ENCODE measurements at regions not wholly inside any gene's neighbourhood (a gene's known extent, or its start where the extent isn't known, plus 50 kb on each side); places are given as distances from the start of the nearest gene placed in this dataset.

DNA sequence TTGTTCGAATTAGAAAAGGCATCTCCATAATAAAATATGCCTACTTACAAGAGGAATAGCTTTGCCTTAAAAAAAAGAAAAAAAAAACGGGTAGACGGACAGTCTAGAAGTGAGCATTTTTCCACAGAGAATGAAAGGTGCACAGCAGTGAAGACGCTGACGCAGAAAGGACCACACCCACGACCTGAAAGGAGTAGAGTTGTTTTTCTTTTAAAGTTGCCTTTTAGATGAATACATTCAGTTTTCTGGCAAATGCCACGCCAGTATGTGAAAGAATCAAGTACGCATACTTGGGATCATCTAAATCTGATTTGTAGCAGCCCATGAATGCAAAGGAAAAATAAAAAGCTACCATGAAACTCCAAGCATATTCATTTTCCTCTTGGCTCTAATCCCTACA is 809.2 kb upstream of the SOX11 start:
- no peak for DNase-seq
- in situ Hi-C loops (cut with MboI): no loop called here
- H3F3A ChIP-seq (ENCODE audit: insufficient read depth): no peaks in the 10 kb centered on the region
- no peak overlapping the region for H3K27ac ChIP-seq
- no peaks in the 10 kb centered on the region for H4K20me1 ChIP-seq (ENCODE audit: insufficient read depth)
- no peak overlapping the region for H3K9ac ChIP-seq
- no peaks in the 10 kb centered on the region for H3K9me2 ChIP-seq (ENCODE audit: insufficient read depth)
- no peak for TF ChIP-seq EZH2 (IDR thresholded peaks at IDR 0.05; ENCODE audit: insufficient read depth, poor library complexity, severe bottlenecking)
- TF ChIP-seq EZH2phosphoT487 (IDR thresholded peaks at IDR 0.05; ENCODE audit: insufficient read depth, low read depth): no peak
- H3K4me3 ChIP-seq: no peak overlapping the region
- H3K4me1 ChIP-seq (ENCODE audit: insufficient read depth): no peaks in the 10 kb centered on the region
- H3K79me2 ChIP-seq (ENCODE audit: insufficient read depth): no peaks in the 10 kb centered on the region
- H3K4me2 ChIP-seq (ENCODE audit: unreplicated experiment): no peak overlapping the region
- no peak overlapping the region for H2AFZ ChIP-seq
- whole genome bisulfite sequencing, 2 experiments (ENCODE audit: low coverage in 1 of 2, low lambda C conversion rate in 2 of 2, missing lambda C conversion rate in 2 of 2): 45 to 49% methylated on average over 8 of the region's 8 CpGs
- H3K27me3 ChIP-seq (replicated peaks; ENCODE audit: insufficient read depth): no peaks in the 10 kb centered on the region
- no peaks in the 10 kb centered on the region for H3K9me3 ChIP-seq (ENCODE audit: low read depth)
- no peaks in the 10 kb centered on the region for H3K36me3 ChIP-seq (ENCODE audit: low read depth)

GRCh38 chr2:4883375-4883774 is 808.8 kb upstream of the SOX11 start:
- no peaks in the 10 kb centered on the region for H3F3A ChIP-seq (ENCODE audit: insufficient read depth)
- no peaks in the 10 kb centered on the region for H3K79me2 ChIP-seq (ENCODE audit: insufficient read depth)
- no peak overlapping the region for H3K27ac ChIP-seq
- no peak overlapping the region for H3K4me3 ChIP-seq
- no peaks in the 10 kb centered on the region for H3K36me3 ChIP-seq (ENCODE audit: low read depth)
- H3K4me1 ChIP-seq (ENCODE audit: insufficient read depth): no peaks in the 10 kb centered on the region
- H2AFZ ChIP-seq: no peak overlapping the region
- no peaks in the 10 kb centered on the region for H3K9me2 ChIP-seq (ENCODE audit: insufficient read depth)
- H4K20me1 ChIP-seq (ENCODE audit: insufficient read depth): no peaks in the 10 kb centered on the region
- no peak for TF ChIP-seq EZH2phosphoT487 (IDR thresholded peaks at IDR 0.05; ENCODE audit: insufficient read depth, low read depth)
- no peak for TF ChIP-seq EZH2 (IDR thresholded peaks at IDR 0.05; ENCODE audit: insufficient read depth, poor library complexity, severe bottlenecking)
- WGBS, 2 experiments (ENCODE audit: low coverage in 1 of 2, low lambda C conversion rate in 2 of 2, missing lambda C conversion rate in 2 of 2): 49 to 51% methylated on average over 16 to 17 of the region's 17 CpGs
- in situ Hi-C loops (cut with MboI): no loop called here
- H3K4me2 ChIP-seq (ENCODE audit: unreplicated experiment): no peak overlapping the region
- no peak for DNase-seq
- H3K9ac ChIP-seq: no peak overlapping the region
- H3K9me3 ChIP-seq (ENCODE audit: low read depth): no peaks in the 10 kb centered on the region
- no peaks in the 10 kb centered on the region for H3K27me3 ChIP-seq (replicated peaks; ENCODE audit: insufficient read depth)

GRCh38 chr2:4884117-4884571 is 808.0 kb upstream of the SOX11 start:
- no peak for DNase-seq
- no peaks in the 10 kb centered on the region for H4K20me1 ChIP-seq (ENCODE audit: insufficient read depth)
- in situ Hi-C loops (cut with MboI): no loop called here

DNA sequence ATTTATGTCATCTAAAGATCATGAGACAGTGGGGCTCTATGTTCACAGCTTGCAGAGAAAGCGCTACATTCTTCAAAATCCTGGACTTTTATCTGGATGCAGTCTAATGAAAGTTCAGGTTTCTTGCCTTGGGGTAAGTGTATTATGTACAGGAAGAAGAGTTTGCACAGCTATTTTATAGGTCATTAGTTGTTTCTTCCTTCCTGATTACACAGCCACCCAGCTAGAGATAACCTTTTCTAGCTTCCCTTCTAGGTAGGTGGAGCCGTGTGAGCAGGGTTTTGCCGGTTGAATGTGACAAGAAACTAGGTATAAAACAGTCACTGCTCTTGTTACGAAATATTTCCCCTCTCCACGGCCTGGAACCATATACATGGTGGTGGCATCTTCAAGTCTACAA is 800.8 kb upstream of the SOX11 start:
- no peaks in the 10 kb centered on the region for H3K9me3 ChIP-seq (ENCODE audit: low read depth)
- in situ Hi-C loops (cut with MboI): no loop called here
- H4K20me1 ChIP-seq (ENCODE audit: insufficient read depth): no peaks in the 10 kb centered on the region
- H3K4me1 ChIP-seq (ENCODE audit: insufficient read depth): no peaks in the 10 kb centered on the region
- no peaks in the 10 kb centered on the region for H3K27me3 ChIP-seq (replicated peaks; ENCODE audit: insufficient read depth)
- H3K4me2 ChIP-seq (ENCODE audit: unreplicated experiment): no peak overlapping the region
- H3K9ac ChIP-seq: no peak overlapping the region
- no peak overlapping the region for H2AFZ ChIP-seq
- no peaks in the 10 kb centered on the region for H3K79me2 ChIP-seq (ENCODE audit: insufficient read depth)
- H3K4me3 ChIP-seq: no peak overlapping the region
- WGBS, 2 experiments (ENCODE audit: low coverage in 1 of 2, low lambda C conversion rate in 2 of 2, missing lambda C conversion rate in 2 of 2): 12 to 14% methylated on average over 5 of the region's 5 CpGs
- no peaks in the 10 kb centered on the region for H3F3A ChIP-seq (ENCODE audit: insufficient read depth)
- no peaks in the 10 kb centered on the region for H3K9me2 ChIP-seq (ENCODE audit: insufficient read depth)
- DNase-seq: no peak
- TF ChIP-seq EZH2 (IDR thresholded peaks at IDR 0.05; ENCODE audit: insufficient read depth, poor library complexity, severe bottlenecking): no peak
- TF ChIP-seq EZH2phosphoT487 (IDR thresholded peaks at IDR 0.05; ENCODE audit: insufficient read depth, low read depth): no peak
- H3K36me3 ChIP-seq (ENCODE audit: low read depth): no peaks in the 10 kb centered on the region
- H3K27ac ChIP-seq: no peak overlapping the region

More at GRCh38 chr2:4884117-4884571, 808.0 kb upstream of the SOX11 start:
- Histone ChIP-seq H3K4me2 (ENCODE audit: unreplicated experiment) (no peak overlapping the region), H3K9me3 (ENCODE audit: low read depth) (no peaks in the 10 kb centered on the region), H2AFZ (no peak overlapping the region), H3F3A (ENCODE audit: insufficient read depth) (no peaks in the 10 kb centered on the region), H3K9ac (no peak overlapping the region), H3K27ac (no peak overlapping the region), H3K4me1 (ENCODE audit: insufficient read depth) (no peaks in the 10 kb centered on the region), H3K36me3 (ENCODE audit: low read depth) (no peaks in the 10 kb centered on the region), H3K4me3 (no peak overlapping the region), H3K27me3 (replicated peaks; ENCODE audit: insufficient read depth) (no peaks in the 10 kb centered on the region), H3K79me2 (ENCODE audit: insufficient read depth) (no peaks in the 10 kb centered on the region), H3K9me2 (ENCODE audit: insufficient read depth) (no peaks in the 10 kb centered on the region)
- TF ChIP-seq EZH2phosphoT487 (IDR thresholded peaks at IDR 0.05; ENCODE audit: insufficient read depth, low read depth) (no peak), EZH2 (IDR thresholded peaks at IDR 0.05; ENCODE audit: insufficient read depth, poor library complexity, severe bottlenecking) (no peak)
- 58 to 73% methylated on average over 14 to 25 of the region's 25 CpGs for whole genome bisulfite sequencing, 2 experiments (ENCODE audit: low coverage in 1 of 2, low lambda C conversion rate in 2 of 2, missing lambda C conversion rate in 2 of 2)

DNA sequence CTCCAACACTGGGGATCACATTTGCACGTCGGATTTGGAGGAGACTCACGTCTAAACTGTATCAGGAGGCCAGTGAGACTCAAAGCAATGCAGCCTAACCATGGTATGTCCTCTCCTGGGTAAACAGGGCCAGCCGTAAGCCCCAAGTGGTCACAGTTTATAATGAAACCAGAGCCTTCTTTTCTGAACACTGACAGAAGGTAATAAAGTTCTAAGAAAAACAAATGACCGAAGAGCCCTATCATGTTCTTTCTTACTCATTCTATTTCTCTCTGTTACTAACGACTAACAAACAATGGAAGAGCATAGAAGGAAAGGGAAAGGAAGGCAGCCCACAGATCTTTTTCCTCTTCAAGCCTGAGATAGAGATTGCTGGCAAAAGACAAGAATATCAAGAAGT is 796.8 kb upstream of the SOX11 start:
- DNase-seq: no peak
- WGBS, 2 experiments (ENCODE audit: low coverage in 1 of 2, low lambda C conversion rate in 2 of 2, missing lambda C conversion rate in 2 of 2): 16 to 28% methylated on average over 6 of the region's 6 CpGs
- Histone ChIP-seq H3K36me3 (ENCODE audit: low read depth) (no peaks in the 10 kb centered on the region), H4K20me1 (ENCODE audit: insufficient read depth) (no peaks in the 10 kb centered on the region), H2AFZ (no peak overlapping the region), H3K79me2 (ENCODE audit: insufficient read depth) (no peaks in the 10 kb centered on the region), H3K27me3 (replicated peaks; ENCODE audit: insufficient read depth) (no peaks in the 10 kb centered on the region), H3K4me2 (ENCODE audit: unreplicated experiment) (no peak overlapping the region), H3K4me3 (no peak overlapping the region), H3K9ac (no peak overlapping the region), H3K9me3 (ENCODE audit: low read depth) (no peaks in the 10 kb centered on the region), H3F3A (ENCODE audit: insufficient read depth) (no peaks in the 10 kb centered on the region), H3K9me2 (ENCODE audit: insufficient read depth) (no peaks in the 10 kb centered on the region), H3K4me1 (ENCODE audit: insufficient read depth) (no peaks in the 10 kb centered on the region), H3K27ac (no peak overlapping the region)
- in situ Hi-C loops (cut with MboI): no loop called here
- TF ChIP-seq EZH2phosphoT487 (IDR thresholded peaks at IDR 0.05; ENCODE audit: insufficient read depth, low read depth) (no peak), EZH2 (IDR thresholded peaks at IDR 0.05; ENCODE audit: insufficient read depth, poor library complexity, severe bottlenecking) (no peak)

Measured in GM23248 (cell line).